ENCODE measurements at regions not wholly inside any gene's neighbourhood (a gene's known extent, or its start where the extent isn't known, plus 50 kb on each side); places are given as distances from the start of the nearest gene placed in this dataset.

DNA sequence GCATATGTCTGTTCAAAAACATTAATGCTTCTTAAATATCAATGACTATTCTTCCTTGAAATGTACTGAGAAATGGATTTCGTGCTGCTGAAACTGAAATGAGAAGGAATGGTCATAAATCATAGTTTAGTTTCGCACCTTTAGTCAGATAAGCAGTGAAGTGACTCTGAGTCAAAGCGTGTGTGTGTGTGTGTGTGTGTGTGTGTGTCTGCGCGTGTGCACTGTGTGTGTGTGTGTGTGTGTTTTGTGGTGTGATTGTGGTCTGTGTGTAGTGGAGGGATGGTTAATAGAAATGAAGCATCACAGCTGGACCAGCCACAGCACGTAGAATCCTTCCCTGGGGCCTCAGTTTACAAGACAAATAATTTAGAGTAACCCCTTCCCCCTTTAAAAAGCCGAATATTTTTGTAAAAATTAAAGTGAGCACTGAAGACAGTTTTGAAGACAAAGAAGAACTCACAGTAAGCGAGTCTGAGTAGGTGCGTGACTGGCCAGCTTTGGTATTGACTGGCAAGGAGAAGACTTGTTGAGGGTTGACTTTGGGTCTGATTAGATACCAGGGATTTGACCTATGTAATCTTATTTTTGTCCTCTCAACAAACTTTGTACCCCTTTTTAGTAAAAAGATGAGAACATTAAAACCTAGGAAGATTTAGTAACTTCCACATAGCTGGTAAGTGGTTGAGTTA is 202.0 kb upstream of the IL12A start:
- DNase-seq (ENCODE audit: low spot score) = no peak

- DNase-seq (ENCODE audit: low spot score) = no peak
These were observed 201.5 kb upstream of the IL12A start for GRCh38 chr3:159787178-159787574.

DNA sequence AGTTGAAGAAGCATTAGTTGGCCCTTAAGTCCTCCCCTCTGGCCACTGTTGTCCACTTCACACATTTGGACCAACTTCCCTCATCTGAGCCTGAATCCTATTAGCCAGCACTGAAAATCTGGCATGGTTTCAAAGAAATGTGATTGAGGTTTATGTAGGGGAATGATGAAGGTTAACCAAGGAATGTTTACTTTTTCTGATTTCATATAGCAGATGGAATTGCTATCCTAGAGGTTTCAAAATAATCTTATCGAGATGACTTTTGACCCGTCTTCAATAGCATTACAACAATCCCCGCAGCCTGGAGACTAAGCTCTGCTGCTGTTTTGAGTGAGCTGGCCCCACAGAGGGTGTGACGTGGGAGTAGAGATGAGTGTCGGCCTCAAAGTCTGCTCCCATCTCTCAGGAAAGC is 200.8 kb upstream of the IL12A start:
- DNase-seq (ENCODE audit: low spot score) = no peak

GRCh38 chr3:159788291-159788690 is 200.3 kb upstream of the IL12A start:
- no peak for DNase-seq (ENCODE audit: low spot score)

- no peak for DNase-seq (ENCODE audit: low spot score)
These were observed 199.6 kb upstream of the IL12A start for GRCh38 chr3:159789017-159789416.

DNA sequence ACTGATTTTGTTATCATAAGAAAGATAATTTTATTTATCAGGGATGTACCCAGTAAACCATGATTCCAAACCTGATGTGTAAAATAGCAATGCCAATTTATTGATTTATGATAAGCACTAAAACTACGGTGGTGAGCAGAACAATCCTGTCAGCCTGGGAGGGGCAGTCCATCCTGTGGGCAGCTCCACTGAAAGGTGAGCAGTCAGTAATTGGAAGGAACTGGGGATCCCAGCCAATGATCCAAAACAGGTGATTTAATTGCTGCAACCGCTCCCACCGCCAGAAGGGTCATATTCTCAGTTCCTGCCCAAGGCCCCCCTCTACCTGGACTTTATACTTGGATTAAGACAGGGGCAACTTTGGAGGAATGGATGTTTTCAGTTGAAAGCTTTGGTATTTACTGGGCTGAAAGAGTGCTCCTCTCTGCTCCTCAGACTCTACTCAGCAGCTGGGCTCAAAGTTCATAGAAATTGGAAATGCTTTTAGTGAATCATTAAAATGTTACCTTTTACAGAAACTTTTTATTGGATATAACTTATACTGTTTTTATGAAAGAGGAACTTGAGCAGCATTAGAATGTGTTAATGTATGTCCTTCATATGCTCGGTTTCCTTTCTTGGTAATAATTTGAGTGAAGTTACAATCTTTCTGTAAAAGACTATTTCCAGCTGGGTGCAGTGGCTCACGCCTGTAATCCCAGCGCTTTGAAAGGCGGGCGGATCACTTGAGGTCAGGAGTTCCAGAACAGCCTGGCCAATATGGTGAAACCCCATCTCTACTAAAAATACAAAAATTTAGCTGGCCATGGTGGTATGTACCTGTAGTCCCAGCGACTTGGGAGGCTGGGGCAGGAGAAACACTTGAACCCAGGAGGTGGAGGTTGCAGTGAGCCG is 198.6 kb upstream of the IL12A start:
- DNase-seq (ENCODE audit: low spot score) = no peak

DNA sequence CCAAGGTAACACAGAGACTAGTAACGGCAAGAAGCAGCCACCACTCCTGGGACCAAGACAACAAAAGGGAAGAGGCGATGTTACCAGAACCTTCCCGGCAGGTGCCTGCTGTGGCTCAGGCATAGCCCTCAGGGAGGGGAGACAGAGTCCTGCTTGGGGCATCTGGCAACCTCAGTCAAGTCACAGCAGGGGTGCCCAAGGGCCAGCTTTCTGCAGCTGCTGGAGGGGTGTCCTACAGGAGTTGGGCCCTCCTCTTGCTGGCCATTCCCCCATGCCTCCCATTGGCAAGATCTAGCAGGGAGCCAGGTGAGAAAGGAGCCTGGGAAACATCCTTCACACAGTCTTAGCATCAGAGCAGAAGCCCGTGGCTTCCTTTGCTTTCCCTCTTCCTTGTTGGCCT is 197.3 kb upstream of the IL12A start:
- DNase-seq (ENCODE audit: low spot score) = no peak

GRCh38 chr3:159792070-159792469 is 196.6 kb upstream of the IL12A start:
- DNase-seq (ENCODE audit: low spot score) = no peak

- no peak for DNase-seq (ENCODE audit: low spot score)
These were observed 193.6 kb upstream of the IL12A start for GRCh38 chr3:159795042-159795441.

DNA sequence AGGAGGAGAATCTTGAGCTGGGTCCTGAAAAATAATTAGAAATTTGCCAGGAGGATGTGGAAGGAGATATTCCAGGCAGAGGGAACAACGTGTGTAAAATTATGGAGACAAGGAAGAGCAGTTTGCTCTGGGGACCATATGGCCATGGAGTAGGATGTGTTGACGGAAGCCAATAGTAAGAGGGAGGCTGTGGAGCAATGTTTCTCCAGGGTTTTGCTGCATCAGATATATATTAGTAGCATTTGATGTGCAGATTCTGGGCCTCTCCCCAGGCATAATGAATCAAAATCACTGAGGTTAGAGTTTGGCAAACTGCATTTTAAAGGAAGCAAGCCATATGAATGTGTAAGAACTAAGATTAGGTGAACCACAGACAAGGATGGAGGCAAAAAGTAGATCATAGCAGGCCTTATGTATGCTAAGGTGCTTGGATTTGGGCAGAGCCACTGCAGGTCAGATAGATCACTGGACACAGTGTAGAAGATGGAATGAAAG is 192.9 kb upstream of the IL12A start:
- DNase-seq (ENCODE audit: low spot score) = no peak

DNA sequence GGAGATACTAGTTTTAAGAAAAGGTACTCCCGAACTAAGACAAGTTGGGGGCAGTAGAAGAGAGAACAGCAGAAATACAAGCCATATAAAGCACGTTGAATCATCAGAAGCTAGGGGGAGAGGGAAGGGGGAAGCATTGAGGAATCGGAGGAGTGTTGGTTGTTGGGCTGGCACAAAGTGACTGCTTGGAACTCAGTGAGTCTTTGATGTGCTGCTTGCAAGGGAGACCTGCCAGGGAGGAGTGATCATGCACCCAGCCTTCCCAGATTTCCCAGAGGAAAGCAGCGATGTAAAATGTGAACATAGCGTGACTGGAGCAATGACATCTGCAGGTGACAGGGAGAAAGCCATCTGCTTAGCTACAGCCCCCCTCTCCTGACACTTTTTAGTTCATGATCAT is 192.4 kb upstream of the IL12A start:
- no peak for DNase-seq (ENCODE audit: low spot score)

DNA sequence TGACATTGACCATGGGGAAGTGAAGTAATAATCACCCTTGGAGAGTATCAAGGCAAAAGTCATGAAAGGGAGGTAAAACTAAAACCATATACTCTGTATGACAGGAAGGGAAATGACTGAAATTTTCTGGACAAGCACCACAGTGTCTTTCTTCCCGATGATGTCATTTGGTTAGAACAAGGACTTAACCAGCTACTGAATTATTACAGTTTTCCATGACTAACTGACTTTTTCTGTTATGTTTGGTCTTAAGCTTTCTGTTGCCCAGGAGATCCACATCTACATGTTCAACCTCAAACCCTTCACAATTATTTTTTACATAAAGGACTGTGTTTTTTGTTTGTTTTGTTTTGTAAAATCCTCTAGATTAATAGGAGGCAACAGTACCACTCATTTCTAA is 191.9 kb upstream of the IL12A start:
- DNase-seq (ENCODE audit: low spot score) = no peak

- no peak for DNase-seq (ENCODE audit: low spot score)
These were observed 190.9 kb upstream of the IL12A start for GRCh38 chr3:159797771-159798170.

DNA sequence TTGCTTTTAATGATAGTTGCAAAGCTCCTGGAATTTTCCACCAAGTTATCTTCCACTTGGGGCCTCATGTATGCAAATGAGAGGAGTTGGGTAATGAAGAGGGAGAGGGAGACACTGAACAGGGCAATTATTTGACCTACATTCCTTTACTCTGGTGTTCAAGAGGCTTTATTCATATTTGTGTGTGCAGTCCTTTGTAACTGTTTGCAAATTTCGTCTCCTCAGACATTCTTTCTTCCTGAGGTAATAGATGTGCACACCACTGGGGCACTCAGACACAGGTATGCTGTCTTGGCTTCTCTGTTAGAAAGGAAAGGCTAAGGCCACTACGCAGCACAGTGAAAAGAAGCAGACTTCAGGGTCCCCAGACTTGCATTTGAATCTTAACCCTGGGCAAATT is 189.7 kb upstream of the IL12A start:
- DNase-seq (ENCODE audit: low spot score) = no peak

- DNase-seq (ENCODE audit: low spot score) = no peak
These were observed 188.0 kb upstream of the IL12A start for GRCh38 chr3:159800434-159801155.

- DNase-seq (ENCODE audit: low spot score) = no peak
These were observed 185.8 kb upstream of the IL12A start for GRCh38 chr3:159802864-159803263.

DNA sequence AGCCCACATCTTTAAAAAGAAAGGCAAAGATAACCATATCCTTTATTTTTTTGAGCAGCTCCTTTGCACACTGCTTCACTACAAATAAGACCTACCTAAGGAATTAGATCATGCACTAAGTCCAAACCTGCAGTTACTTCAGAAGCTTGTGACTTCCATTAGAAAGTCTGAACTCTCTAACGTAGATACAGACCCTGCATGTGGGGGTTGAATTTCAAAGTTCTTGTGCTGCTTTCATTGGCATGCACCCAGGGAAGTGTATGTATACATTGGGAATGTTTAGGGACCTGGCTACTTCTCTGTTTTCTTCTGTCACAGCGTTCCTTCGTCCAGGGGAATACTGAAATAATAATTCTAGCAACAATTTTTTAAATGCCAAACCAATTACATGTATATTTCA is 185.2 kb upstream of the IL12A start:
- DNase-seq (ENCODE audit: low spot score) = no peak

DNA sequence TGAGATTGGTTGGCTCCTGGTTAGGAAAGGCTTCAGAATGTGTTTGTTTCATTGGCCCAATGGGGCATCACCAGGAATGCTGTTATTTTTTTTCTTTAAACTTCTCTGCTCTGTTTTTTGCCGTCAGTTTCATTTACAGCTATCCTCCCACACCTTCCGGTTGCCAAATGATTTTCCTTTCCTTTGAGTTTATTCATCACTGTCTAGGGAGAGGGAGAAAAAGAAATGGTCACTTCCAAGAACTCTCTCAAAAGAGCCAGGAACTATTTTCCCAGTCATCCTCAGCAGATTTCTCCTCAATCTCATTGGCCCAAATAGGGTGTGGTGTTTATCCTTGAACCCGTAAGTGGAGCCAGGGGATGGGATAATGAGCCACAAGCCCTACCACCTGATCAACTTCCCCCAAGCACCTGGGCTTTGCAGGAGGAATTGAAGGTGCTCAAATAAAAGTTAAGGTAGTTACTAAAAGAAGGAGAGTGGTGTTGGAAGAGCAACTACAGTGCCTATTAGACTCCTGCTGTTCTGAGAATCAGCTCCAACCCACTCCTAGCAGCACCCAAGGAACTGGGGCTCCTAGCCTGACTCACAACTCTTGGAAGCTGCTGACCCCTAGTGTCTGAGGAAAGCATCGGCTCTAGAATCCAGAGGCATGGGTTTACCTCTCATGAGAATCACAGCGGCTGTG is 183.8 kb upstream of the IL12A start:
- peak; percentile 77 for DNase-seq (ENCODE audit: low spot score)

GRCh38 chr3:159805411-159805772 is 183.2 kb upstream of the IL12A start:
- no peak for DNase-seq (ENCODE audit: low spot score)

DNA sequence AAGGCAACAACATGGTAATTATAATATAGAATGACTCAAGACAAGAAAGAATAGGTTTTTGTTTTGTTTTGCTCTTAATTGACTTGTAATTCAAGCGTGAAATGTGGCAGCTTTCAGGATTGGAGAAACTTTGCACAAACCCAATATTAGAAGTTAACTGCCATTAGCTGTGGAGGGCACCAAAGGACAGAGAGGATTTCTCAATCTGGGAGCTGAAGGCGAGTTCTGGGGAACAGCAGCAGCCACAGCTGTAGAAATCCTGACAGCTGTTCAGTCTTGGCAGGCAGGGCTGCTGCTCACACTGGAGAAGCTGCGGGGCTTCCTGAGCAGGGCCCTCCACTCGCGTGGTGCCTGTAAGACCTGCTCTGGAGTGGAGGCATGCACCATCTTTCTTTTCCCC is 182.2 kb upstream of the IL12A start:
- DNase-seq (ENCODE audit: low spot score) = no peak

DNA sequence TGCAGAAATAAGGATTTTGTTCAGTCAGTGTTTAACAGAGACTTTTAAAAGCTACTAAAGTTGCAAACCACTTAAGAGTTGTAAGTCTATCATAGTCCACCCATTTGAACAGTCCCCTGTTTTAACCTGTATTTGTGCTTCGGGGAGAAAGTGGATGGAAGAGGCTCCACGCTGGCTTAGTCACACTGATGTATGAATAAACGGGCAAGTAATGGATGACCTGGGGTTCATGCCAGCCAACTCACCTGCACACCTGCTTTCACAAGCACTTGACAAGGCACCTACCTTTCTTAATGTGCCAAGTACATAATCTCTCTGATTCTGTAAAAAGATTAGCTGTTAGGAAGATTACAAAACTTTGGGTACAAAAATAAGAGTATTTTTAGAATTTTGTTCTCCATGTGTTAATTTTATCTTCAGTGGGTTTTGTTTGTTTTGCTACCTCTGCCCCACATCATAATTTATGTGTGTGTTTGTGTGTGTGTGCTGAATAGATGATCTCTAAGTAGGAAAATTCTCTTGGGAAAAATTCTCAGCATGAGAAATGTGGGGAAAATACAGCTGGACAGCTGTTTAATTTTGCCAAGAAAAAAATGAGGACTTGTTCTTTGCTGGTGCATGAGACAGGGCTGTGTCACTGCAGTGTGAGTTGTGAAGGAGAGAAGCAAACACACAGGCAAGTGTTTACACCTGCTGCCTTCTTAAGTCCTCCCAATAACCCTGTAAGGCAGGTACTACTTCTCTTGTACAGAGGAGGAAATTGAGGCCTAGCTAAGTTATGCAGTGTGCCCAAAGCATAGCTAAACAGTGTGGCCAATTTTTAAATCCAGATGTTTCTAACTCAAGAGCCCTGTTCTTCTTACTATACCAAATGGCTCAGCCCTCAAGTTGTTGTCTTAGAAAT is 181.2 kb upstream of the IL12A start:
- no peak for DNase-seq (ENCODE audit: low spot score)

Measured in SK-N-DZ (cell line).